ENCODE measurements at regions not wholly inside any gene's neighbourhood (a gene's known extent, or its start where the extent isn't known, plus 50 kb on each side); places are given as distances from the start of the nearest gene placed in this dataset.

DNA sequence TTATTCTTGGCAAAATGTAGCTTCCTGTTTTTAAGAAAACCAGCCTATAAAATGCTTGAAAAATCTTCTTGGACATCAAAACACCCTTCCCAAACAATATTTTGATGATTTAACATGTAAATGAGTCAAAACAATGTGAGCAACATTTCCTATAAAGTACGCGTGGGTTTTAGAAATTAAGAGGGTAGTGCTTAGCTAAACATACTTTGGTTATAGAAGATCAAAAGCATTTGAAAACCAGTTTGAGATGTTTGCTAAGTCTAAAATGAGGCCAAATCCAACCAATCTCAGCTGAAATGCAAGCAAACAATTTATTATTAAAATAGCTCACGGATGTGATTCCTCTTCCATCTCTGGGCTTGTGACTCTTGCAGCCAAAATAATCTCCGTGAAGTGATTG, 350.4 kb downstream of the TGFB2 start (continued):
- TF ChIP-seq REST (IDR thresholded peaks at IDR 0.05; ENCODE audit: low read depth), result no peak
- TF ChIP-seq EZH2phosphoT487 (IDR thresholded peaks at IDR 0.05; ENCODE audit: borderline replicate concordance), result no peak
- no peak for TF ChIP-seq FOSL1 (IDR thresholded peaks at IDR 0.05; ENCODE audit: low read depth)
- TF ChIP-seq EGR1 (IDR thresholded peaks at IDR 0.05; ENCODE audit: low read depth), result no peak
- TF ChIP-seq SRF (IDR thresholded peaks at IDR 0.05; ENCODE audit: low read depth), result no peak
- TF ChIP-seq, protein P1, sequence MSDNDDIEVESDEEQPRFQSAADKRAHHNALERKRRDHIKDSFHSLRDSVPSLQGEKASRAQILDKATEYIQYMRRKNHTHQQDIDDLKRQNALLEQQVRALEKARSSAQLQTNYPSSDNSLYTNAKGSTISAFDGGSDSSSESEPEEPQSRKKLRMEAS (IDR thresholded peaks at IDR 0.05), result no peak
- no peak for TF ChIP-seq YY1 (IDR thresholded peaks at IDR 0.05; ENCODE audit: extremely low read depth, insufficient replicate concordance, low read depth, low read length)
- TF ChIP-seq POLR2A (IDR thresholded peaks at IDR 0.05; ENCODE audit: borderline replicate concordance, extremely low read depth, insufficient read depth, insufficient read length), result no peak
- TF ChIP-seq POLR2AphosphoS5 (IDR thresholded peaks at IDR 0.05; ENCODE audit: low read depth, low read length), result no peak

GRCh38 chr1:218698141-218698540, 353.0 kb downstream of the TGFB2 start:
- DNase-seq (ENCODE audit: low read depth, low spot score) (no peak), ATAC-seq (no peak)
- Histone ChIP-seq H3K79me2 (ENCODE audit: insufficient read depth, low read length) (no peaks in the 10 kb centered on the region), H3K4me3 (replicated peaks in 1 of 2; ENCODE audit: low read depth in 1 of 2, low read length in 2 of 2) (no peak overlapping the region), H3K4me1 (ENCODE audit: control insufficient read depth in 1 of 2, insufficient read depth in 2 of 2, low read length in 2 of 2) (no peaks in the 10 kb centered on the region), H4K20me1 (ENCODE audit: insufficient read depth) (no peaks in the 10 kb centered on the region), H3K27ac (ENCODE audit: low read depth, low read length) (no peak overlapping the region), H3K36me3 (ENCODE audit: control insufficient read depth in 1 of 2, insufficient read depth in 2 of 2, low read length in 2 of 2) (no peaks in the 10 kb centered on the region), H3K9me2 (ENCODE audit: insufficient read depth) (0 out of 2 replicates have a peak, but pooled peaks cover 2% of the 10 kb centered on the region), H3K4me2 (ENCODE audit: low read length) (no peak overlapping the region), H2AFZ (ENCODE audit: low read depth, low read length, poor library complexity, severe bottlenecking) (no peak overlapping the region), H3K9me3 (ENCODE audit: control insufficient read depth in 1 of 2, insufficient read depth in 1 of 2, low read depth in 1 of 2, low read length in 2 of 2) (no peaks in the 10 kb centered on the region), H3K9ac (ENCODE audit: low read length) (no peak overlapping the region), H3K27me3 (ENCODE audit: insufficient read depth, low read length) (no peaks in the 10 kb centered on the region)
- no TSS peak for BruUV-seq (replicated peaks)
- CTCF ChIA-PET, result no interaction called here
- RAD21 ChIA-PET (ENCODE audit: low non-redundant PET in 1 of 2, low total read pairs in 2 of 2, uncharacterized antibody in 2 of 2, unreplicated experiment in 2 of 2), result no interaction called here
- POLR2A ChIA-PET, result no interaction called here
- intact Hi-C loops (cut with micrococcal nuclease), result no loop called here
- TF ChIP-seq ELF1 (IDR thresholded peaks at IDR 0.05; ENCODE audit: borderline replicate concordance, low read depth) (no peak), SRF (IDR thresholded peaks at IDR 0.05; ENCODE audit: low read depth) (no peak), POLR2A (IDR thresholded peaks at IDR 0.05; ENCODE audit: borderline replicate concordance, extremely low read depth, insufficient read depth, insufficient read length) (no peak), CTCF (IDR thresholded peaks at IDR 0.05 in 2 of 3, conservative IDR thresholded peaks at IDR 0.05 in 1 of 3; ENCODE audit: borderline replicate concordance in 1 of 3, insufficient read depth in 1 of 3, low read depth in 2 of 3, low read length in 2 of 3) (no peak)
